ENCODE measurements at regions not wholly inside any gene's neighbourhood (a gene's known extent, or its start where the extent isn't known, plus 50 kb on each side); places are given as distances from the start of the nearest gene placed in this dataset.
A peak's percentile ranks its signal among the peaks of the same experiment; 100 is the strongest.

DNA sequence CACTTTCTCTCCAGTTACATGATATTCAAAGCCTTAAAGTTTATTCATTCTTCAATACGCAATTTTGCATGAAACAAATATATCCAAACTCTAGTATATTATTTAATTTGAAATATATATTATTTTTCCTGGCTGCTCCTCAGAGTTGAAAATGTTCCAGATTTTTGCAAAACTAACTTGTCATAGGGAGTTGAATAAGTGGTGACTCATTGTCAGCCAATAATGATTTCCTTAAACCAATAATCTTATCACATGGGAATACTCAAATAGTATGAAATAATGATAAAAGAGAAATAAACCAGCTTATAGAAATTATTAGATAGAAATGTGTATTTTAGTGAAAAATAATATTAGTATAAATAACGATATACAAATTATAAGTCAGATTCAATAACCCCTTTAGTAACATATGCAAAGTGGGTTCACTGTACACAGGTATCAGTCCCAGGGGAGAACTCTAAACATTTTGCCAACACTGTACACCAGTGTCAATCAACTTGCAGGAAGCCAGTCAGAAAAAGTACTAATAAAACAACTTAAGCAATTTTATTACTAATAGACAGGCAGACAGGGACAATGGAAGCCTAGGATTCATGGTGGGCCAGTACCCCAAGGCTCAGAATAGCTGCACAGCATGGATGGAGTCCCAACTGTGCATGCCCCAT lies 222.6 kb upstream of the KLHL1 start:
- DNase-seq (no peak), ATAC-seq (no peak)
- H3K4me1 ChIP-seq = no peaks in the 10 kb centered on the region
- WGBS, 2 donors = 92 to 93% methylated on average over 2 of the region's 2 CpGs
- intact Hi-C loops (cut with DNase I) = no loop called here
- no peaks in the 10 kb centered on the region for H3K9me3 ChIP-seq
- no peaks in the 10 kb centered on the region for H3K36me3 ChIP-seq
- H3K27me3 ChIP-seq = no peaks in the 10 kb centered on the region
- H3K27ac ChIP-seq = no peak overlapping the region
- H3K4me3 ChIP-seq = no peak overlapping the region
- TF ChIP-seq, protein P1, sequence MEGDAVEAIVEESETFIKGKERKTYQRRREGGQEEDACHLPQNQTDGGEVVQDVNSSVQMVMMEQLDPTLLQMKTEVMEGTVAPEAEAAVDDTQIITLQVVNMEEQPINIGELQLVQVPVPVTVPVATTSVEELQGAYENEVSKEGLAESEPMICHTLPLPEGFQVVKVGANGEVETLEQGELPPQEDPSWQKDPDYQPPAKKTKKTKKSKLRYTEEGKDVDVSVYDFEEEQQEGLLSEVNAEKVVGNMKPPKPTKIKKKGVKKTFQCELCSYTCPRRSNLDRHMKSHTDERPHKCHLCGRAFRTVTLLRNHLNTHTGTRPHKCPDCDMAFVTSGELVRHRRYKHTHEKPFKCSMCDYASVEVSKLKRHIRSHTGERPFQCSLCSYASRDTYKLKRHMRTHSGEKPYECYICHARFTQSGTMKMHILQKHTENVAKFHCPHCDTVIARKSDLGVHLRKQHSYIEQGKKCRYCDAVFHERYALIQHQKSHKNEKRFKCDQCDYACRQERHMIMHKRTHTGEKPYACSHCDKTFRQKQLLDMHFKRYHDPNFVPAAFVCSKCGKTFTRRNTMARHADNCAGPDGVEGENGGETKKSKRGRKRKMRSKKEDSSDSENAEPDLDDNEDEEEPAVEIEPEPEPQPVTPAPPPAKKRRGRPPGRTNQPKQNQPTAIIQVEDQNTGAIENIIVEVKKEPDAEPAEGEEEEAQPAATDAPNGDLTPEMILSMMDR (IDR thresholded peaks at IDR 0.05) = no peak

DNA sequence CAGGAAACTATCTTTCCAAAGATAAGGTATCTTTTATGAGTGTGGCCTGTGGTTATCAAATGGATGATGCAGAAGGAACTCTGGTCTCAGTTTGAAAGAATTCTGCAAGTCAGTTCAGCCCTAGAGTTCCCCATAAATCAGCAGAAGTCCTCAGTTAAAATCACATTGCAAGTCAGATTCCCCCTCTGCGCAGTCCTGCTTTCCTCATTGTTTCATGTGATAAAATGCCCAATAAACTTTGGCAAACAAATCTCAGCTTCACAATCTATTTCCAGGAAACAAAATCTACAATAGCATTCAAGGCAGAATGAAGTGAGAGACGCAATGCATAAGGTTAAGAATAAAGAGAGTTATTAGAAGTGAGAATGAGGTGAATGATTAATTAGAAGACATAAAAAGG lies 216.3 kb upstream of the KLHL1 start:
- Histone ChIP-seq H3K27me3 (no peaks in the 10 kb centered on the region), H3K9me3 (no peaks in the 10 kb centered on the region), H3K36me3 (no peaks in the 10 kb centered on the region), H3K4me3 (no peak overlapping the region), H3K27ac (no peak overlapping the region), H3K4me1 (no peaks in the 10 kb centered on the region)
- WGBS, 2 donors = 76 to 84% methylated on average over 2 of the region's 2 CpGs
- intact Hi-C loops (cut with DNase I) = no loop called here
- DNase-seq (no peak), ATAC-seq (no peak)
- TF ChIP-seq, protein P1 (IDR thresholded peaks at IDR 0.05) = no peak

DNA sequence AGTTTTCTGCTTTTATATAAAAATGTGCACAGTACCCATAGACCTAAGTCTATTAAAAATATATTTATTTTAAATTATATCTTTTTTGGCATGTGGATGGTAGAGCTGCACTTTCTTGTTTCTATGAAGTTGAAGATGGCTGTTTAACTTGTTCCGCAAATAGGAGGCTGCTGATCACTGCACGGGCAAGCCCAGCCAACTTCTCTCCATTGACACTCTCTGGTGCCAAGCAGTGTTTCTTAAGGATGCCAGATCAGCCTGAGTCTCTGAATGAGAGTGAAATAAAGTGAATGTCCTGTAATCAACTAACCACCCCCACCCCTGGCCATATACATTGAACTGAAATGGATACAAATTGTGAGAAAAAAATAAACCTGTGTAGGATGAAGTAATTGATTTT lies 202.9 kb upstream of the KLHL1 start:
- no peak for DNase-seq
- no peaks in the 10 kb centered on the region for H3K4me1 ChIP-seq
- no peak overlapping the region for H3K4me3 ChIP-seq
- no peaks in the 10 kb centered on the region for H3K36me3 ChIP-seq
- no peaks in the 10 kb centered on the region for H3K9me3 ChIP-seq
- no peaks in the 10 kb centered on the region for H3K27me3 ChIP-seq
- WGBS, 2 donors = 80 to 81% methylated on average over 2 of the region's 2 CpGs
- TF ChIP-seq, protein P1 (IDR thresholded peaks at IDR 0.05) = no peak
- intact Hi-C loops (cut with DNase I) = no loop called here
- H3K27ac ChIP-seq = no peak overlapping the region
- ATAC-seq = no peak

DNA sequence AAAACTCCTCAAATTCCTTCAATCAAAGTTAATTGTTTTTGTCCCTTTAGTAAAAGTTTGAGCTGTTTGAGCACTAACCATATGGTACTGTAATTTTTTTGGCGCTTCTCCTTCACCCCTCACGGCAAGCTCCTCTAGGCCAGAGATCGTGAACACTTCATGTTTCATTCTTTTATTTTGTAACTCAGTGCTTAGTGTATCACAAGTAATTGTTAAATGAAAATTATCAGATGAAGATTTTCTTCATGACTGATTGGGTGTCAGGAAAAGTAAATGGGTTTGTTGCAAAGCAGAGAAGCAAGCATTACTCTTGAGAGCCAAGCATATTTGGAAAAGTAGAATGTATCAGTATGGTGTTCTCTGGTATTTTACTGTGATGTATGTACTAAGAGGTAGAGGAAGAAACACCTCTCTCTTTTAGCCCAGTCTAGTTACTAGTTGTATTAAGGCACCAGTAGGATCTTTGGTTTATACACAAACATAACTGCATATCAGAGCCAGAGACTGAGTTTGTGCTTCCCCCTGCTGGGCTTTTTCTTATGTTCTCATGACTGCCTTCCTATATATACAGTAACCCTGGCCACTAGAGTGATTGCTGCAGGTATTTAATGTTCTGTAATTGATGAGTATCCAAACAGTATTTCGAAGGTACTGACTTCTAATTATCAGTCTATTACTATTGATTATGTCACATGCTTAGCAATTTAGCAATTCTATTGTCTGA lies 202.3 kb upstream of the KLHL1 start:
- Histone ChIP-seq H3K4me3 (no peak overlapping the region), H3K27me3 (no peaks in the 10 kb centered on the region), H3K27ac (no peak overlapping the region), H3K36me3 (no peaks in the 10 kb centered on the region), H3K4me1 (no peaks in the 10 kb centered on the region), H3K9me3 (no peaks in the 10 kb centered on the region)
- ATAC-seq = peak in 1 of 8 donors; percentile 47
- intact Hi-C loops (cut with DNase I) = no loop called here
- TF ChIP-seq, protein P1 (IDR thresholded peaks at IDR 0.05) = peak in 6 of 9 donors; percentile 15 to 47 (median 30)
- no peak for DNase-seq
- WGBS, 2 donors = 30 to 31% methylated on average over 4 of the region's 4 CpGs
